NCI-H1105 (cell line): ENCODE measurements at regions not wholly inside any gene's neighbourhood (a gene's known extent, or its start where the extent isn't known, plus 50 kb on each side); places are given as distances from the start of the nearest gene placed in this dataset.
"Not testable (repeated sequence)": the region's sequence is repeated elsewhere in the genome, so short reads cannot be mapped to it uniquely, and the experiment has no call there.

Experiments used
- DNase-seq: peaks from one replicate; lab custom pipeline; 2025; lab: John Stamatoyannopoulos, UW

DNA sequence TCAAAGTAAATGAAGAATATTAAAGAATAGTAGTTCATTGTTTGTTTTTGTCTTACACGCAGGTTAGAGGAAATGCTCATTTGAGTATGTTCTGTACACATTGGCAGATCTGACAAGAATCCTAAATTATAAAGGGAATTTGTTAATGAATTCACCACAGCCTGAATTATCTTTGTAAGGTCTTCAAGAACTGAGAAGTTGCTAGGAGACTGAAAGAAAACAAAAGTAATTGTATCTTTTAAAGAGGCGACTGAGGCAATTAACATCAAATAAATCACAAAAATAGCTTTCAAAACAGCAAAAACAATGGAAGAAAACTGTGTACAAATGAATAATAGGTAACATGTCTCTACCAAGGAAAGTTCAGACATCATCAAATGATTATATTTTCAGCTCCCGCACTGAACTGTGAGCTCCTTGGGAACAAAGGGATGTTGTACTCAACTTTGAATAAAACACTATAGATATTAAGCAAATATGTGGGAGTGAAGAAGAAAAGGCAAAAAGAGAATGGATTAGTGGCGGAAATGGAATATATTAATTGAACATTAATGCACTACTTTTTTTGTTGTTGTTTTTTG, 51.7 kb upstream of the ATIC start:
- peak; percentile 0 for DNase-seq

GRCh38 chr2:215249501-215249900, 62.4 kb upstream of the ATIC start:
- DNase-seq: no peak

DNA sequence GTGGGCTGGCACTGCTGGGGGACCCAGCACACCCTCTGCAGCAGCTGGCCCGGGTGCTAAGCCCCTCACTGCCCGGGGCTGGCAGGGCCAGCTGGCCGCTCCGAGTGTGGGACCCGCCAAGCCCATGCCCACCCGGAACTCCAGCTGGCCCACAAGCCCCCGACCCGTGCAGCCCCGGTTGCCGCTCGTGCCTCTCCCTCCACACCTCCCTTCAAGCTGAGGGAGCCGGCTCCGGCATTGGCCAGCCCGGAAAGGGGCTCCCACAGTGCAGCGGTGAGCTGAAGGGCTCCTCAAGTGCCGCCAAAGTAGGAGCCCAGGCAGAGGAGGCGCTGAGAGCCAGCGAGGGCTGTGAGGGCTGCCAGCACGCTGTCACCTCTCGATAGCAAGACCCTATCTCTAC, 65.9 kb upstream of the ATIC start:
- not testable (repeated sequence) for DNase-seq

- no peak for DNase-seq
Observed at GRCh38 chr2:215241791-215242305, 70.0 kb upstream of the ATIC start.

GRCh38 chr2:215238485-215239098, 73.3 kb upstream of the ATIC start:
- DNase-seq: no peak

- no peak for DNase-seq
Observed at GRCh38 chr2:215236131-215236530, 75.7 kb upstream of the ATIC start.

DNA sequence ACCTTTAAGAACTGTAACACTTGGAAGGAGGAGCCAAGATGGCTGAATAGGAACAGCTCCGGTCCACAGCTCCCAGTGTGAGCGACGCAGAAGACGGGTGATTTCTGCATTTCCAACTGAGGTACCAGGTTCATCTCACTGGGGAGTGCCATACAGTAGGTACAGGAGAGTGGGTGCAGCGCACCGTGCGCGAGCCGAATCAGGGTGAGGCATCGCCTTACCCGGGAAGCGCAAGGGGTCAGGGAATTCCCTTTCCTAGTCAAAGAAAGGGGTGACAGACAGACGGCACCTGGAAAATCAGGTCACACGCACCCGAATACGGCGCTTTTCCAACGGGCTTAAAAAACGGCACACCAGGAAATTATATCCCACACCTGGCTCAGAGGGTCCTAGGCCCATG, 81.8 kb upstream of the ABCA12 start:
- DNase-seq: not testable (repeated sequence)

DNA sequence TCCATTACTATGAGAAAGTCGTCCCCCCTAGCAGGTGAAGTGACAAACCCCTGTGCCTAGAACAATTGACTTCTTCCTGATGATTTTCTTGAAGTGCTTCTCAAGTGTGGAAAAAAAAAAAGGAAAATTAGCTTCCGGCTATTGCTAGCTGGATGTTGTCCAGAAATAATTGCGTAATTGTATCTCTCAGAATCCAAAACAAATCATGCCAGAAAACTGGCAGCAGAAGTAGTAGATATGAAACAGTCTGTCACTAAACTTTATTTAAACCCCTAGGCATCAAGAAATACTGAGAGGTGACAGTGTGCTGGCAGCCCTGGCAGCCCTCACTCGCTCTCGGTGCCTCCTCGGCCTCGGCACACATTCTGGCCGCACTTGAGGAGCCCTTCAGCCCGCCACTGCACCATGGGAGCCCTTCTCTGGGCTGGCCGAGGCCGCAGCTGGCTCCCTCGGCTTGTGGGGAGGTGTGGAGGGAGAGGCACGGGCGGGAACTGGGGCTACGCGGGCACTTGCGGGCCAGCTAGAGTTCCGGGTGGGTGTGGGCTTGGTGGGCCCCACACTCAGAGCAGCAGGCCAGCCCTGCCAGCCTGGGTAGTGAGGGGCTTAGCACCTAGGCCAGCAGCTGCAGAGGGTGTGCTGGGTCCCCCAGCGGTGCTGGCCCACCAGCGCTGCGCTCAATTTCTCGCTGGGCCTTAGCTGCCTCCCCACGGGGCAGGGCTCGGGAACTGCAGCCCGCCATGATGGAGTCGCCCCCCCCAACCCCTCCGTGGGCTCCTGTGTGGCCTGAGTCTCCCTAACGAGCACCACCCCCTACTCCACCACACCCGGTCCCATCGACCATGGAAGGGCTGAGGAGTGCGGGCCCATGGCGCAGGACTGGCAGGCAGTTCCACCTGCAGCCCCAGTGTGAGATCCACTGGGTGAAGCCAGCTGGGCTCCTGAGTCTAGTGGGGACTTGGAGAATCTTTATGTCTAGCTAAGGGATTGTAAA, 80.5 kb upstream of the ABCA12 start:
- peak; percentile 47 for DNase-seq

DNA sequence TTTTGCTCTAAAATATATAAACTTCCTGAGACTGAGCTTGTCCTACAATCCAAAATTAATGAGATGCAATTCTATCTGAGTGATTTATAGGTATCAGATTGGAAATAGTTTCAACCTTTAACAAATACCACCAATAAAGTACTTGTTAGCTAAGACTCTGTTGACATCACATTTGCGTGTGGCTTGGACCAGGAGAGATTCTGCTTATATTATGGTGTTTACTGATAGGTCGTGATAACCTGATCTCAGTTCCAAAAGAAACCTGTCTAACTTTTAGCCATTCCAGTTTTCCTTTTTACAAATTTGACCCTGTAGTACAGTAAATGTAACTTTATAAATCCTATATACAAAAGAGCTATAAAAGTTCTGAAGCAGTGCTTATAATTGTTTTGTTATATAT, 78.4 kb upstream of the ABCA12 start:
- no peak for DNase-seq

GRCh38 chr2:215215637-215216036, 77.2 kb upstream of the ABCA12 start:
- DNase-seq: no peak

- DNase-seq: no peak
Observed at GRCh38 chr2:215210082-215210481, 71.7 kb upstream of the ABCA12 start.

GRCh38 chr2:215207791-215208367, 69.5 kb upstream of the ABCA12 start:
- no peak for DNase-seq

GRCh38 chr2:215207041-215207440, 68.6 kb upstream of the ABCA12 start:
- DNase-seq: no peak

DNA sequence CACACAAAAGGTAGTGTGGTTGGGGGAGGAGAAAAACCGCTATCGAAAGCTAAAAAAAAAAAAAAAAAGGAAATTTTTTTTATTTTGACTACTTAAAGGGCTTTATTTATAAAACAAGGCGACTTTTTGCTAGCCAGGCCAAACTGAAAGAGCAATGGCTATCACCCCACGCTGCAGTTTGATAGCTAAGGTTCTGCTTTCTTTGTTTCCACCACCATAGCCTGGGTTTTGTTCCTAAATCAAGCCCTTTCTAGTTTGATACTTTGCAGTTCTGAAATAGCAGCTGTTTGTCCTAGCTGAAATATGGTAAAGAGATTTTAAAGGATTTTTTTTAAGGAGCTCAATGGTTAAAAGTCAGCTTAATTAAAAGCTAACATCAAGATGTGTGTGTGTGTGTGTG, 67.4 kb upstream of the ABCA12 start:
- DNase-seq: no peak

DNA sequence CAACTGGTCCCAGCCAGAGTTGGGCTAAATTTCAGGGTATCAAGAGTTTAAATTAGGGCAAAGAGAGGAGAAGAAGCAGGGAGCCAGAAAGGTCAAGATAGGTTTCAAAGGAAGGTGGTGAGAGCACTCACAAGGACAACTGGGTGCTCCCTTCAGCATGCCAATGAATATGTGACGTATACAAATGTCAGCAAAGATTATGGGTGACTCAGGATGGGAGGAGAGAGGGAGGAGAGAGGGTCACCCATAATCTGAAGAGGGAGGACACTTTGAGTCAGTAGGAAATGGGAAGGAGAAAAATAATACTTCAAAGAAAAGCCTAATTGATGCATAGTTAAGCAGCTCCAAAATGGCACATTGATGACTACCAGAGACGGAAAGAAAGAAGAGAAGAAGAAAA, 53.1 kb upstream of the ABCA12 start:
- no peak for DNase-seq

- DNase-seq: no peak
Observed at GRCh38 chr2:215190588-215190987, 52.2 kb upstream of the ABCA12 start.

DNA sequence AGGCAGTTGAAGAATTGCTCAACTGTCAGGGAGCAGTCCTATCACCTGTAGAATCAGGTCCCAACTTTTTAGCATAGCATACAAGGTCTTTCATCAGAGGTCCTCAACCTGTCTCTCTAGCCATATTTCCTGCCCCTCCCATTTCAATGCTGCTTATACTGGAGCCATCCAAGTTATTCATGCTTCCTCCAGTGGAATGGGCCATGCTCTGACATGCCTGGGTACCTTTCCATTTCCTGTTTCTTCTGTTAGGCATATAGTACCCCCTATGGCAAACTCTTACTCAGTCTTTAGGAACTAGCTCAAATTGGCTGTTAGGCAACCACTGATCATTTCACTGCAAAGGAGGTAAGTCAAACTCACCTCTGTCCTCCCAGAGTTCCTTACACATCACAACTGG, 51.0 kb upstream of the ABCA12 start:
- DNase-seq: no peak
